Mammary epithelial cell (primary cell): ENCODE measurements at regions not wholly inside any gene's neighbourhood (a gene's known extent, or its start where the extent isn't known, plus 50 kb on each side); places are given as distances from the start of the nearest gene placed in this dataset.

Experiments used
- CTCF ChIP-seq, 2 donors: IDR thresholded peaks in 1 of 2; conservative IDR thresholded peaks in 1 of 2; 2 replicates each; pipeline ENCODE4 v1.5.1; 2011 to 2012; ENCODE audit warnings: inconsistent platforms in 2 of 2, low read length in 2 of 2, mild to moderate bottlenecking in 2 of 2, control low read depth in 1 of 2, low read depth in 1 of 2; ENCODE audit not compliant: insufficient read depth in 1 of 2; ENCODE audit errors: extremely low read depth in 1 of 2
- EZH2 ChIP-seq: IDR thresholded peaks from 2 replicates; pipeline ENCODE4 v1.6.1; 2012; ENCODE audit warnings: low read length, inconsistent platforms, borderline replicate concordance

GRCh38 chr2:144307711-144308110 lies 212.2 kb downstream of the ZEB2 start:
- no peak for TF ChIP-seq CTCF (conservative IDR thresholded peaks at IDR 0.05 in 1 of 2, IDR thresholded peaks at IDR 0.05 in 1 of 2; ENCODE audit: extremely low read depth in 1 of 2, insufficient read depth in 1 of 2, low read depth in 1 of 2, low read length in 2 of 2)
- no peak for TF ChIP-seq EZH2
